ENCODE measurements at regions not wholly inside any gene's neighbourhood (a gene's known extent, or its start where the extent isn't known, plus 50 kb on each side); places are given as distances from the start of the nearest gene placed in this dataset.

DNA sequence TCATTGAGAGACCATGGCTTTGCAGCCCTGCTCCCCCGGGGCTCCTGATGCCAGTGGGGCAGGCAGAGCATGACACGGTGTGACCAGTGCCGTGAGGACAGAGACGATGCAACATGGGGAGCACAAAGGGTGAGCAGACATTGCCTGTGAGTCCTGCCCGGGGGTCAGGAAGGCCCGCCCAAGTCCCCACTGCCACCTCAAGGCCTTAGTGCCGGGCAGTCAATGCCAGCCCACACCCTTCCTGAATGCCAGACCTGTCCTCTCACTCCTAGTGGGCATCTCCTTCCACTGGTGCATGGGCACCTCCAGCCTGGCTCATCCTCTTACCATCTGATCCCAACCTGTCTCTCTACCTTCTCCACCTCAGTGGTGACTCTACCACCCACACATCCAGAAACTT is 157.9 kb upstream of the ZMIZ1 start:
- TF ChIP-seq, protein P1, sequence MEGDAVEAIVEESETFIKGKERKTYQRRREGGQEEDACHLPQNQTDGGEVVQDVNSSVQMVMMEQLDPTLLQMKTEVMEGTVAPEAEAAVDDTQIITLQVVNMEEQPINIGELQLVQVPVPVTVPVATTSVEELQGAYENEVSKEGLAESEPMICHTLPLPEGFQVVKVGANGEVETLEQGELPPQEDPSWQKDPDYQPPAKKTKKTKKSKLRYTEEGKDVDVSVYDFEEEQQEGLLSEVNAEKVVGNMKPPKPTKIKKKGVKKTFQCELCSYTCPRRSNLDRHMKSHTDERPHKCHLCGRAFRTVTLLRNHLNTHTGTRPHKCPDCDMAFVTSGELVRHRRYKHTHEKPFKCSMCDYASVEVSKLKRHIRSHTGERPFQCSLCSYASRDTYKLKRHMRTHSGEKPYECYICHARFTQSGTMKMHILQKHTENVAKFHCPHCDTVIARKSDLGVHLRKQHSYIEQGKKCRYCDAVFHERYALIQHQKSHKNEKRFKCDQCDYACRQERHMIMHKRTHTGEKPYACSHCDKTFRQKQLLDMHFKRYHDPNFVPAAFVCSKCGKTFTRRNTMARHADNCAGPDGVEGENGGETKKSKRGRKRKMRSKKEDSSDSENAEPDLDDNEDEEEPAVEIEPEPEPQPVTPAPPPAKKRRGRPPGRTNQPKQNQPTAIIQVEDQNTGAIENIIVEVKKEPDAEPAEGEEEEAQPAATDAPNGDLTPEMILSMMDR (IDR thresholded peaks at IDR 0.05), result no peak
- TF ChIP-seq EP300 (IDR thresholded peaks at IDR 0.05), result no peak
